ENCODE measurements at regions not wholly inside any gene's neighbourhood (a gene's known extent, or its start where the extent isn't known, plus 50 kb on each side); places are given as distances from the start of the nearest gene placed in this dataset.
"Not testable (repeated sequence)": the region's sequence is repeated elsewhere in the genome, so short reads cannot be mapped to it uniquely, and the experiment has no call there.

- intact Hi-C loops (cut with DNase I, micrococcal nuclease), result no loop called here
- DNase-seq (no peak), ATAC-seq (no peak)
- H3K4me3 ChIP-seq, result no peak overlapping the region
- no peak for TF ChIP-seq CTCF (IDR thresholded peaks at IDR 0.05)
- H3K36me3 ChIP-seq (ENCODE audit: low read depth), result no peaks in the 10 kb centered on the region
- H3K4me1 ChIP-seq (ENCODE audit: low read depth), result no peaks in the 10 kb centered on the region
- no peaks in the 10 kb centered on the region for H3K9me3 ChIP-seq
These were observed 1784.6 kb downstream of the SLITRK5 start for GRCh38 chr13:89455741-89456140.

DNA sequence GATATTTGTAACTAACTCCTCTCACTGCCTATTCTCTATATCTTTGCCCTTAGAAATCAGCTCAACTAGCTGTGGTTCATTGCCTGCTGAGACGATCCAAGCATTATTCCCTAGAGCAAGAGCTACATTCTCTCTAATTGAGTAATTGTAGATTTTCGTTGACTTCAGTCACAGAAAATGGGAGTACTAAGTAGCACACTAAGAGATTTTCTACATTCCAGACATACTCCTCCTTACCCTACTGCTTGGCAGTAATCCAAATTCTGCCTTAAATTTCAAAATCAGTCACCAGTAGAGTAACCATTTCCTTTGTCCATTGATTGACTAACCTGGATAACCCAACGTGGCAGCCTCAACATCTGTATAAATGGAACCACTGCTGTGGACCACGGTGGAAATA is 1786.8 kb downstream of the SLITRK5 start:
- intact Hi-C loops (cut with DNase I, micrococcal nuclease), result no loop called here
- Histone ChIP-seq H3K9me3 (no peaks in the 10 kb centered on the region), H3K36me3 (ENCODE audit: low read depth) (no peaks in the 10 kb centered on the region), H3K4me1 (ENCODE audit: low read depth) (no peaks in the 10 kb centered on the region), H3K4me3 (no peak overlapping the region)
- no peak for TF ChIP-seq CTCF (IDR thresholded peaks at IDR 0.05)
- ATAC-seq (no peak), DNase-seq (no peak)

- no peak for DNase-seq
- no peak for TF ChIP-seq CTCF (IDR thresholded peaks at IDR 0.05)
- no peaks in the 10 kb centered on the region for H3K9me3 ChIP-seq
These were observed 1787.3 kb downstream of the SLITRK5 start for GRCh38 chr13:89458456-89458855.

GRCh38 chr13:89460895-89461294 is 1789.7 kb downstream of the SLITRK5 start:
- H3K4me3 ChIP-seq; ATAC-seq; DNase-seq; H3K9me3 ChIP-seq; intact Hi-C loops (cut with DNase I, micrococcal nuclease); H3K36me3 ChIP-seq (ENCODE audit: low read depth); H3K4me1 ChIP-seq (ENCODE audit: low read depth): not testable (repeated sequence)

More at GRCh38 chr13:89458456-89458855, 1787.3 kb downstream of the SLITRK5 start:
- Histone ChIP-seq H3K4me1 (ENCODE audit: low read depth) (no peaks in the 10 kb centered on the region), H3K4me3 (no peak overlapping the region), H3K36me3 (ENCODE audit: low read depth) (no peaks in the 10 kb centered on the region)
- intact Hi-C loops (cut with DNase I, micrococcal nuclease), result no loop called here
- ATAC-seq, result no peak

DNA sequence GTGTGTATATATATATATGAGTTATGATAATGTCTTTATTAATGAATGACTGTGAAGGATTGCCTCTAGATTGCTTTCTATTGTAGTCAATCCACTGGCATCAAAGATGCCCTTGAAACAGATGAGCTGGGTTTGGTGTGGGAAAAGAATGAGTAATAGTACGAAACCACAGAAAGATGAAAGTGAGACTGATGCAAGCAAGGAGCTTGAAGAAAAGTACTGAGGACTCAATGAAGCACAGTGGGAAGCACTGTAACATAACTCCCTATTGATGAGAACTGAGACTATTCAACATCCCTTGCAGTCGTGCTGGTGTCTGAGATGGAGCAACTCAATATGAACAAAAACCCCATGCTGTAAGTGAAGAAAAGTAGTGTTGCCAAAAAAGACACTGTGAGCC is 1794.2 kb downstream of the SLITRK5 start:
- DNase-seq (no peak), ATAC-seq (no peak)
- intact Hi-C loops (cut with DNase I, micrococcal nuclease), result no loop called here
- Histone ChIP-seq H3K9me3 (no peaks in the 10 kb centered on the region), H3K36me3 (ENCODE audit: low read depth) (no peaks in the 10 kb centered on the region), H3K4me1 (ENCODE audit: low read depth) (no peaks in the 10 kb centered on the region), H3K4me3 (no peak overlapping the region)
- TF ChIP-seq CTCF (IDR thresholded peaks at IDR 0.05), result no peak

GRCh38 chr13:89468081-89468480 is 1796.9 kb downstream of the SLITRK5 start:
- Histone ChIP-seq H3K4me1 (ENCODE audit: low read depth) (no peaks in the 10 kb centered on the region), H3K9me3 (no peaks in the 10 kb centered on the region), H3K36me3 (ENCODE audit: low read depth) (no peaks in the 10 kb centered on the region), H3K4me3 (no peak overlapping the region)
- DNase-seq, result no peak
- intact Hi-C loops (cut with DNase I, micrococcal nuclease), result no loop called here
- no peak for TF ChIP-seq CTCF (IDR thresholded peaks at IDR 0.05)
- no peak for ATAC-seq
